H1 (cell line): ENCODE measurements at regions not wholly inside any gene's neighbourhood (a gene's known extent, or its start where the extent isn't known, plus 50 kb on each side); places are given as distances from the start of the nearest gene placed in this dataset.

Experiments used
- ASH2L ChIP-seq: fragments of 200-600, 300-600 bp; sonication (generic); IDR thresholded peaks from one replicate; pipeline ENCODE4 v1.7.1; 2017; ENCODE audit warnings: low read length
- CHD2 ChIP-seq: IDR thresholded peaks from 2 replicates; pipeline ENCODE4 v1.6.1; 2012; ENCODE audit warnings: low read length, improper control_type of control experiment
- CTCF ChIP-seq, 3 experiments: IDR thresholded peaks; 1 replicate in 2 of 3; 2 replicates in 1 of 3; pipeline versions ENCODE4 v1.5.1 to v1.6.1; 2011; ENCODE audit warnings: low read length in 3 of 3, mild to moderate bottlenecking in 3 of 3, inconsistent platforms in 2 of 3, low read depth in 1 of 3, moderate library complexity in 1 of 3; ENCODE audit not compliant: insufficient read depth in 1 of 3; ENCODE audit errors: control extremely low read depth in 1 of 3
- EP300 ChIP-seq, 2 experiments: IDR thresholded peaks; 1 replicate in 1 of 2; 2 replicates in 1 of 2; pipeline ENCODE4 v1.6.1; 2011 to 2012; ENCODE audit warnings: low read depth in 2 of 2, low read length in 2 of 2, mild to moderate bottlenecking in 2 of 2, borderline replicate concordance in 1 of 2, inconsistent platforms in 1 of 2, moderate library complexity in 1 of 2
- EZH2 ChIP-seq: fragments of 200-600 bp; sonication (generic); IDR thresholded peaks from 2 replicates; pipeline ENCODE4 v1.7.1; 2012; ENCODE audit warnings: low read depth, mild to moderate bottlenecking, moderate library complexity, low read length, inconsistent platforms; ENCODE audit not compliant: severe bottlenecking
- SUZ12 ChIP-seq: fragments of 200-600 bp; sonication (generic); IDR thresholded peaks from 2 replicates; pipeline ENCODE4 v1.6.1; 2012; ENCODE audit warnings: mild to moderate bottlenecking, inconsistent platforms, low read length, moderate library complexity, mixed read lengths

DNA sequence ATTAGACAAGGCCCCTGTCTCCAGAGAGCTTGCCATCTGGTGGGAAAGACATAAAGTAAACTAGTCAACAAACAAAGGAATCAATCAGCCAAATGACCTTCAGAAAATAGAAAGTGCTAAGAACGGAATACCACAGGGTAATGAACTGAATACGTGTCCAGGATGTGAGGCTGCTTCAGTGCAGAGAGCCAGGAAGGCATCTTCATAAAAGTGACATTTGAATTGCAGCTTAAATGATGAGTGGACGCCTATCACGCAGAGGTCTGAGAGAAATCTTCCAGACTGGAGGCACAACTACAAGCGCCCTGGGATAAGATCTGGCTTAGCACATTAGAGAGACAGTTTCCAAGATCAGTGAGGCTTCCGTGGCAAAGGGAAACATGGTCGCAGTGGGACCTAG lies 574.1 kb upstream of the CDH8 start:
- TF ChIP-seq CTCF (IDR thresholded peaks at IDR 0.05; ENCODE audit: control extremely low read depth in 1 of 3, insufficient read depth in 1 of 3, low read depth in 1 of 3, low read length in 3 of 3), result no peak
- TF ChIP-seq SUZ12, result no peak
- no peak for TF ChIP-seq EP300 (IDR thresholded peaks at IDR 0.05; ENCODE audit: borderline replicate concordance in 1 of 2, low read depth in 2 of 2, low read length in 2 of 2)
- no peak for TF ChIP-seq EZH2
- no peak for TF ChIP-seq ASH2L
- no peak for TF ChIP-seq CHD2
